ENCODE measurements at regions not wholly inside any gene's neighbourhood (a gene's known extent, or its start where the extent isn't known, plus 50 kb on each side); places are given as distances from the start of the nearest gene placed in this dataset.

GRCh38 chr16:59173408-59173831, 439.3 kb upstream of the GOT2 start:
- Histone ChIP-seq H3K36me3 (ENCODE audit: insufficient read depth) (no peaks in the 10 kb centered on the region), H3K4me3 (no peak overlapping the region), H3K4me1 (ENCODE audit: insufficient read depth) (peaks cover 34% of the 10 kb centered on the region), H3K27ac (ENCODE audit: low read depth) (no peak overlapping the region), H3F3A (replicated peaks; ENCODE audit: low read depth) (no peaks in the 10 kb centered on the region), H2AFZ (no peak overlapping the region), H3K27me3 (ENCODE audit: insufficient read depth) (no peaks in the 10 kb centered on the region), H3K4me2 (no peak overlapping the region), H4K20me1 (replicated peaks; ENCODE audit: insufficient read depth) (no peaks in the 10 kb centered on the region), H3K9me2 (ENCODE audit: insufficient read depth) (no peaks in the 10 kb centered on the region), H3K79me2 (replicated peaks; ENCODE audit: insufficient read depth) (no peaks in the 10 kb centered on the region)
- H3K9me3 Mint-ChIP-seq: no peaks in the 10 kb centered on the region
- peaks cover 3% of the 10 kb centered on the region; the same call in 1 of the 3 replicates for H3K36me3 Mint-ChIP-seq (ENCODE audit: low read depth)
- TF ChIP-seq EZH2phosphoT487 (IDR thresholded peaks at IDR 0.05; ENCODE audit: unreplicated experiment) (no peak), ZNF114 (CRISPR knock-in tag; IDR thresholded peaks at IDR 0.05) (no peak), POLR2AphosphoS5 (IDR thresholded peaks at IDR 0.05; ENCODE audit: low read depth) (no peak), JUNB (IDR thresholded peaks at IDR 0.05; ENCODE audit: unreplicated experiment) (no peak), CREB1 (CRISPR knock-in tag; IDR thresholded peaks at IDR 0.05; ENCODE audit: low read depth) (no peak), STAT1 (IDR thresholded peaks at IDR 0.05; ENCODE audit: unreplicated experiment) (no peak)
- TF ChIP-seq, protein P1, sequence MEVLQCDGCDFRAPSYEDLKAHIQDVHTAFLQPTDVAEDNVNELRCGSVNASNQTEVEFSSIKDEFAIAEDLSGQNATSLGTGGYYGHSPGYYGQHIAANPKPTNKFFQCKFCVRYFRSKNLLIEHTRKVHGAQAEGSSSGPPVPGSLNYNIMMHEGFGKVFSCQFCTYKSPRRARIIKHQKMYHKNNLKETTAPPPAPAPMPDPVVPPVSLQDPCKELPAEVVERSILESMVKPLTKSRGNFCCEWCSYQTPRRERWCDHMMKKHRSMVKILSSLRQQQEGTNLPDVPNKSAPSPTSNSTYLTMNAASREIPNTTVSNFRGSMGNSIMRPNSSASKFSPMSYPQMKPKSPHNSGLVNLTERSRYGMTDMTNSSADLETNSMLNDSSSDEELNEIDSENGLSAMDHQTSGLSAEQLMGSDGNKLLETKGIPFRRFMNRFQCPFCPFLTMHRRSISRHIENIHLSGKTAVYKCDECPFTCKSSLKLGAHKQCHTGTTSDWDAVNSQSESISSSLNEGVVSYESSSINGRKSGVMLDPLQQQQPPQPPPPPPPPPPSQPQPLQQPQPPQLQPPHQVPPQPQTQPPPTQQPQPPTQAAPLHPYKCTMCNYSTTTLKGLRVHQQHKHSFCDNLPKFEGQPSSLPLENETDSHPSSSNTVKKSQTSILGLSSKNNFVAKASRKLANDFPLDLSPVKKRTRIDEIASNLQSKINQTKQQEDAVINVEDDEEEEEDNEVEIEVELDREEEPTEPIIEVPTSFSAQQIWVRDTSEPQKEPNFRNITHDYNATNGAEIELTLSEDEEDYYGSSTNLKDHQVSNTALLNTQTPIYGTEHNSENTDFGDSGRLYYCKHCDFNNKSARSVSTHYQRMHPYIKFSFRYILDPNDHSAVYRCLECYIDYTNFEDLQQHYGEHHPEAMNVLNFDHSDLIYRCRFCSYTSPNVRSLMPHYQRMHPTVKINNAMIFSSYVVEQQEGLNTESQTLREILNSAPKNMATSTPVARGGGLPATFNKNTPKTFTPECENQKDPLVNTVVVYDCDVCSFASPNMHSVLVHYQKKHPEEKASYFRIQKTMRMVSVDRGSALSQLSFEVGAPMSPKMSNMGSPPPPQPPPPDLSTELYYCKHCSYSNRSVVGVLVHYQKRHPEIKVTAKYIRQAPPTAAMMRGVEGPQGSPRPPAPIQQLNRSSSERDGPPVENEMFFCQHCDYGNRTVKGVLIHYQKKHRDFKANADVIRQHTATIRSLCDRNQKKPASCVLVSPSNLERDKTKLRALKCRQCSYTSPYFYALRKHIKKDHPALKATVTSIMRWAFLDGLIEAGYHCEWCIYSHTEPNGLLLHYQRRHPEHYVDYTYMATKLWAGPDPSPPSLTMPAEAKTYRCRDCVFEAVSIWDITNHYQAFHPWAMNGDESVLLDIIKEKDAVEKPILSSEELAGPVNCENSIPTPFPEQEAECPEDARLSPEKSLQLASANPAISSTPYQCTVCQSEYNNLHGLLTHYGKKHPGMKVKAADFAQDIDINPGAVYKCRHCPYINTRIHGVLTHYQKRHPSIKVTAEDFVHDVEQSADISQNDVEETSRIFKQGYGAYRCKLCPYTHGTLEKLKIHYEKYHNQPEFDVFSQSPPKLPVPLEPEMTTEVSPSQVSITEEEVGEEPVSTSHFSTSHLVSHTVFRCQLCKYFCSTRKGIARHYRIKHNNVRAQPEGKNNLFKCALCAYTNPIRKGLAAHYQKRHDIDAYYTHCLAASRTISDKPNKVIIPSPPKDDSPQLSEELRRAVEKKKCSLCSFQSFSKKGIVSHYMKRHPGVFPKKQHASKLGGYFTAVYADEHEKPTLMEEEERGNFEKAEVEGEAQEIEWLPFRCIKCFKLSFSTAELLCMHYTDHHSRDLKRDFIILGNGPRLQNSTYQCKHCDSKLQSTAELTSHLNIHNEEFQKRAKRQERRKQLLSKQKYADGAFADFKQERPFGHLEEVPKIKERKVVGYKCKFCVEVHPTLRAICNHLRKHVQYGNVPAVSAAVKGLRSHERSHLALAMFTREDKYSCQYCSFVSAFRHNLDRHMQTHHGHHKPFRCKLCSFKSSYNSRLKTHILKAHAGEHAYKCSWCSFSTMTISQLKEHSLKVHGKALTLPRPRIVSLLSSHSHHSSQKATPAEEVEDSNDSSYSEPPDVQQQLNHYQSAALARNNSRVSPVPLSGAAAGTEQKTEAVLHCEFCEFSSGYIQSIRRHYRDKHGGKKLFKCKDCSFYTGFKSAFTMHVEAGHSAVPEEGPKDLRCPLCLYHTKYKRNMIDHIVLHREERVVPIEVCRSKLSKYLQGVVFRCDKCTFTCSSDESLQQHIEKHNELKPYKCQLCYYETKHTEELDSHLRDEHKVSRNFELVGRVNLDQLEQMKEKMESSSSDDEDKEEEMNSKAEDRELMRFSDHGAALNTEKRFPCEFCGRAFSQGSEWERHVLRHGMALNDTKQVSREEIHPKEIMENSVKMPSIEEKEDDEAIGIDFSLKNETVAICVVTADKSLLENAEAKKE (CRISPR knock-in tag; IDR thresholded peaks at IDR 0.05): no peak
- TF ChIP-seq, protein P2, sequence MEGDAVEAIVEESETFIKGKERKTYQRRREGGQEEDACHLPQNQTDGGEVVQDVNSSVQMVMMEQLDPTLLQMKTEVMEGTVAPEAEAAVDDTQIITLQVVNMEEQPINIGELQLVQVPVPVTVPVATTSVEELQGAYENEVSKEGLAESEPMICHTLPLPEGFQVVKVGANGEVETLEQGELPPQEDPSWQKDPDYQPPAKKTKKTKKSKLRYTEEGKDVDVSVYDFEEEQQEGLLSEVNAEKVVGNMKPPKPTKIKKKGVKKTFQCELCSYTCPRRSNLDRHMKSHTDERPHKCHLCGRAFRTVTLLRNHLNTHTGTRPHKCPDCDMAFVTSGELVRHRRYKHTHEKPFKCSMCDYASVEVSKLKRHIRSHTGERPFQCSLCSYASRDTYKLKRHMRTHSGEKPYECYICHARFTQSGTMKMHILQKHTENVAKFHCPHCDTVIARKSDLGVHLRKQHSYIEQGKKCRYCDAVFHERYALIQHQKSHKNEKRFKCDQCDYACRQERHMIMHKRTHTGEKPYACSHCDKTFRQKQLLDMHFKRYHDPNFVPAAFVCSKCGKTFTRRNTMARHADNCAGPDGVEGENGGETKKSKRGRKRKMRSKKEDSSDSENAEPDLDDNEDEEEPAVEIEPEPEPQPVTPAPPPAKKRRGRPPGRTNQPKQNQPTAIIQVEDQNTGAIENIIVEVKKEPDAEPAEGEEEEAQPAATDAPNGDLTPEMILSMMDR (conservative IDR thresholded peaks at IDR 0.05; ENCODE audit: low read depth in 2 of 2): no peak
- H3K27ac Mint-ChIP-seq: 0 out of 2 replicates have a peak overlapping the region, but pooled peaks have one; percentile 13
- no peaks in the 10 kb centered on the region for H3K27me3 Mint-ChIP-seq (ENCODE audit: insufficient read depth, low read depth, poor library complexity)
- DNase-seq (ENCODE audit: low spot score) (no peak), ATAC-seq (no peak)
- peaks cover 40% of the 10 kb centered on the region for H3K4me1 Mint-ChIP-seq
- no peak overlapping the region for H3K4me3 Mint-ChIP-seq
